ENCODE measurements at regions not wholly inside any gene's neighbourhood (a gene's known extent, or its start where the extent isn't known, plus 50 kb on each side); places are given as distances from the start of the nearest gene placed in this dataset.

- TF ChIP-seq CTCF (IDR thresholded peaks at IDR 0.05) (no peak), EZH2 (IDR thresholded peaks at IDR 0.05) (no peak)
Observed at GRCh38 chr13:72198042-72198441, 331.0 kb upstream of the DACH1 start.
